ENCODE measurements at regions not wholly inside any gene's neighbourhood (a gene's known extent, or its start where the extent isn't known, plus 50 kb on each side); places are given as distances from the start of the nearest gene placed in this dataset.

DNA sequence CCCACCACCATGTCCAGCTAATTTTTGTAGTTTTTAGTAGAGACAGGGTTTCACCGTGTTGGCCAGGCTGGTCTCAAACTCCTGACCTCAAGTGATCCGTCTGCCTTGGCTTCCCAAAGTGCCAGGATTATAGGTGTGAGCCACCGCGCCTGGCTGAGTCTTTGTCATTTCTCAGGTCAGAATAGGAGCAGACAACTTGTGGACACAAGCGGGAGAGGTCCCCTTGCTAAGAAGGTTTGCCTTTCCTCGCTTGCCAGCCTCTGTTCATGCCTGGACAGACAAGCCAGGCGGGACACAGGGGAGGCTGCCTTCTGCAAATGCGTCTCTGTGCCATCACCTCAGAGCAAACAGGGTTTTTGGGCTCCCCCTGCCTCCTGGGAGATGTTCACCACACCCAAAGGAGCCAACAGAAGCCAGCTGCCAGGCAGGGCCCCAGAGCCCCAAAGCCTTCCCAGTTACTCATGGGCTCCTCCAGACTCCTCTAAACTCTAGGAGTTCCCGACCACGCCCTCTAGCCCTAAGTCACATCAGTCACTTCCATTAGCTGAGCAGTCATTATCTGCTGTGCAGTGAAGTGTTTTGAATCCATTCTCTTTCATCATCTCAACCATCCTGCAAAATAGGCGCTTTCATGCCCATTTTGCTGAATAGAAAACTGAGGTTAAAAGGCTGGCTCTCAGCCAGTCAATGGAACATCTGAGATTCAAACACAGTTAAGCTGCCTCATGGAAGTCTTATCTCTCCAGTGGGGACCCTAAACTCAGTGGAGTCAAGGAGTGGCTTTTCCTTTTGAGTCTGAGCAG is 245.0 kb downstream of the UACA start:
- TF ChIP-seq YY1 (IDR thresholded peaks at IDR 0.05; ENCODE audit: insufficient read depth, insufficient read length) (no peak), ZNF274 (IDR thresholded peaks at IDR 0.05; ENCODE audit: low read depth, low read length) (no peak)

All from NT2/D1 (cell line).